ENCODE measurements at regions not wholly inside any gene's neighbourhood (a gene's known extent, or its start where the extent isn't known, plus 50 kb on each side); places are given as distances from the start of the nearest gene placed in this dataset.

- no peak overlapping the region for H3K4me3 ChIP-seq (ENCODE audit: low read length in 2 of 2)
- peaks cover 0 to 2% of the 10 kb centered on the region in 2 donors for H3K9me3 ChIP-seq (ENCODE audit: control insufficient read depth in 2 of 2, low read length in 2 of 2)
- no peaks in the 10 kb centered on the region for H3K4me1 ChIP-seq (ENCODE audit: control insufficient read depth, insufficient read depth, low read length)
- no peaks in the 10 kb centered on the region for H3K27me3 ChIP-seq (ENCODE audit: control insufficient read depth in 1 of 2, insufficient read depth in 2 of 2, low read length in 2 of 2)
- H3K9ac ChIP-seq (ENCODE audit: low read length in 2 of 2): no peak overlapping the region
- H3K27ac ChIP-seq (ENCODE audit: low read length): no peak overlapping the region
- H3K36me3 ChIP-seq (ENCODE audit: control insufficient read depth in 2 of 2, insufficient read depth in 2 of 2, low read length in 2 of 2): no peaks in the 10 kb centered on the region
These were observed 181.3 kb downstream of the CBLN1 start for GRCh38 chr16:49100366-49100765.

- Histone ChIP-seq H3K9me3 (ENCODE audit: control insufficient read depth in 2 of 2, low read length in 2 of 2) (peaks cover 0 to 2% of the 10 kb centered on the region in 2 donors), H3K9ac (ENCODE audit: low read length in 2 of 2) (no peak overlapping the region), H3K4me1 (ENCODE audit: control insufficient read depth, insufficient read depth, low read length) (no peaks in the 10 kb centered on the region), H3K4me3 (ENCODE audit: low read length in 2 of 2) (no peak overlapping the region), H3K36me3 (ENCODE audit: control insufficient read depth in 2 of 2, insufficient read depth in 2 of 2, low read length in 2 of 2) (no peaks in the 10 kb centered on the region), H3K27ac (ENCODE audit: low read length) (no peak overlapping the region), H3K27me3 (ENCODE audit: control insufficient read depth in 1 of 2, insufficient read depth in 2 of 2, low read length in 2 of 2) (peaks cover 0 to 2% of the 10 kb centered on the region in 2 donors)
These were observed 183.7 kb downstream of the CBLN1 start for GRCh38 chr16:49097964-49098363.

GRCh38 chr16:49096176-49096945, 185.3 kb downstream of the CBLN1 start:
- H3K4me3 ChIP-seq (ENCODE audit: low read length in 2 of 2): no peak overlapping the region
- no peaks in the 10 kb centered on the region for H3K9me3 ChIP-seq (ENCODE audit: control insufficient read depth in 2 of 2, low read length in 2 of 2)
- H3K27ac ChIP-seq (ENCODE audit: low read length): no peak overlapping the region
- peaks cover 0 to 4% of the 10 kb centered on the region in 2 donors for H3K27me3 ChIP-seq (ENCODE audit: control insufficient read depth in 1 of 2, insufficient read depth in 2 of 2, low read length in 2 of 2)
- no peaks in the 10 kb centered on the region for H3K4me1 ChIP-seq (ENCODE audit: control insufficient read depth, insufficient read depth, low read length)
- H3K9ac ChIP-seq (ENCODE audit: low read length in 2 of 2): no peak overlapping the region
- no peaks in the 10 kb centered on the region for H3K36me3 ChIP-seq (ENCODE audit: control insufficient read depth in 2 of 2, insufficient read depth in 2 of 2, low read length in 2 of 2)

GRCh38 chr16:49095539-49095938, 186.1 kb downstream of the CBLN1 start:
- no peak overlapping the region for H3K9ac ChIP-seq (ENCODE audit: low read length in 2 of 2)
- H3K4me1 ChIP-seq (ENCODE audit: control insufficient read depth, insufficient read depth, low read length): no peaks in the 10 kb centered on the region
- no peak overlapping the region for H3K4me3 ChIP-seq (ENCODE audit: low read length in 2 of 2)
- no peaks in the 10 kb centered on the region for H3K9me3 ChIP-seq (ENCODE audit: control insufficient read depth in 2 of 2, low read length in 2 of 2)
- no peak overlapping the region for H3K27ac ChIP-seq (ENCODE audit: low read length)
- no peaks in the 10 kb centered on the region for H3K36me3 ChIP-seq (ENCODE audit: control insufficient read depth in 2 of 2, insufficient read depth in 2 of 2, low read length in 2 of 2)
- H3K27me3 ChIP-seq (ENCODE audit: control insufficient read depth in 1 of 2, insufficient read depth in 2 of 2, low read length in 2 of 2): peaks cover 0 to 4% of the 10 kb centered on the region in 2 donors

GRCh38 chr16:49094471-49094870, 187.2 kb downstream of the CBLN1 start:
- H3K27ac ChIP-seq (ENCODE audit: low read length): no peak overlapping the region
- no peak overlapping the region for H3K4me3 ChIP-seq (ENCODE audit: low read length in 2 of 2)
- H3K9me3 ChIP-seq (ENCODE audit: control insufficient read depth in 2 of 2, low read length in 2 of 2): peaks cover 0 to 4% of the 10 kb centered on the region in 2 donors
- H3K4me1 ChIP-seq (ENCODE audit: control insufficient read depth, insufficient read depth, low read length): no peaks in the 10 kb centered on the region
- H3K36me3 ChIP-seq (ENCODE audit: control insufficient read depth in 2 of 2, insufficient read depth in 2 of 2, low read length in 2 of 2): no peaks in the 10 kb centered on the region
- H3K9ac ChIP-seq (ENCODE audit: low read length in 2 of 2): no peak overlapping the region
- peaks cover 0 to 4% of the 10 kb centered on the region in 2 donors for H3K27me3 ChIP-seq (ENCODE audit: control insufficient read depth in 1 of 2, insufficient read depth in 2 of 2, low read length in 2 of 2)

- Histone ChIP-seq H3K9ac (ENCODE audit: low read length in 2 of 2) (no peak overlapping the region), H3K4me1 (ENCODE audit: control insufficient read depth, insufficient read depth, low read length) (no peaks in the 10 kb centered on the region), H3K27ac (ENCODE audit: low read length) (no peak overlapping the region), H3K27me3 (ENCODE audit: control insufficient read depth in 1 of 2, insufficient read depth in 2 of 2, low read length in 2 of 2) (peaks cover 0 to 4% of the 10 kb centered on the region in 2 donors), H3K36me3 (ENCODE audit: control insufficient read depth in 2 of 2, insufficient read depth in 2 of 2, low read length in 2 of 2) (no peaks in the 10 kb centered on the region), H3K4me3 (ENCODE audit: low read length in 2 of 2) (no peak overlapping the region), H3K9me3 (ENCODE audit: control insufficient read depth in 2 of 2, low read length in 2 of 2) (peaks cover 0 to 4% of the 10 kb centered on the region in 2 donors)
These were observed 187.7 kb downstream of the CBLN1 start for GRCh38 chr16:49093939-49094338.

- no peaks in the 10 kb centered on the region for H3K36me3 ChIP-seq (ENCODE audit: control insufficient read depth in 2 of 2, insufficient read depth in 2 of 2, low read length in 2 of 2)
- no peak overlapping the region for H3K27ac ChIP-seq (ENCODE audit: low read length)
- H3K4me3 ChIP-seq (ENCODE audit: low read length in 2 of 2): no peak overlapping the region
- no peaks in the 10 kb centered on the region for H3K4me1 ChIP-seq (ENCODE audit: control insufficient read depth, insufficient read depth, low read length)
- H3K9ac ChIP-seq (ENCODE audit: low read length in 2 of 2): no peak overlapping the region
- peaks cover 0 to 4% of the 10 kb centered on the region in 2 donors for H3K9me3 ChIP-seq (ENCODE audit: control insufficient read depth in 2 of 2, low read length in 2 of 2)
- peaks cover 0 to 4% of the 10 kb centered on the region in 2 donors for H3K27me3 ChIP-seq (ENCODE audit: control insufficient read depth in 1 of 2, insufficient read depth in 2 of 2, low read length in 2 of 2)
These were observed 188.9 kb downstream of the CBLN1 start for GRCh38 chr16:49092704-49093103.

- Histone ChIP-seq H3K9me3 (ENCODE audit: control insufficient read depth in 2 of 2, low read length in 2 of 2) (peaks cover 5 to 9% of the 10 kb centered on the region in 2 donors), H3K27me3 (ENCODE audit: control insufficient read depth in 1 of 2, insufficient read depth in 2 of 2, low read length in 2 of 2) (peaks cover 0 to 2% of the 10 kb centered on the region in 2 donors), H3K36me3 (ENCODE audit: control insufficient read depth in 2 of 2, insufficient read depth in 2 of 2, low read length in 2 of 2) (no peaks in the 10 kb centered on the region), H3K27ac (ENCODE audit: low read length) (no peak overlapping the region), H3K9ac (ENCODE audit: low read length in 2 of 2) (no peak overlapping the region), H3K4me1 (ENCODE audit: control insufficient read depth, insufficient read depth, low read length) (peaks cover 3% of the 10 kb centered on the region), H3K4me3 (ENCODE audit: low read length in 2 of 2) (no peak overlapping the region)
These were observed 192.1 kb downstream of the CBLN1 start for GRCh38 chr16:49089533-49089932.

- no peak overlapping the region for H3K27ac ChIP-seq (ENCODE audit: low read length)
- peaks cover 3% of the 10 kb centered on the region for H3K4me1 ChIP-seq (ENCODE audit: control insufficient read depth, insufficient read depth, low read length)
- H3K9ac ChIP-seq (ENCODE audit: low read length in 2 of 2): no peak overlapping the region
- H3K36me3 ChIP-seq (ENCODE audit: control insufficient read depth in 2 of 2, insufficient read depth in 2 of 2, low read length in 2 of 2): no peaks in the 10 kb centered on the region
- H3K9me3 ChIP-seq (ENCODE audit: control insufficient read depth in 2 of 2, low read length in 2 of 2): peaks cover 5 to 12% of the 10 kb centered on the region in 2 donors
- no peak overlapping the region for H3K4me3 ChIP-seq (ENCODE audit: low read length in 2 of 2)
- peaks cover 0 to 2% of the 10 kb centered on the region in 2 donors for H3K27me3 ChIP-seq (ENCODE audit: control insufficient read depth in 1 of 2, insufficient read depth in 2 of 2, low read length in 2 of 2)
These were observed 192.6 kb downstream of the CBLN1 start for GRCh38 chr16:49089039-49089438.

- peaks cover 3% of the 10 kb centered on the region for H3K4me1 ChIP-seq (ENCODE audit: control insufficient read depth, insufficient read depth, low read length)
- no peak overlapping the region for H3K4me3 ChIP-seq (ENCODE audit: low read length in 2 of 2)
- H3K27me3 ChIP-seq (ENCODE audit: control insufficient read depth in 1 of 2, insufficient read depth in 2 of 2, low read length in 2 of 2): no peaks in the 10 kb centered on the region
- H3K36me3 ChIP-seq (ENCODE audit: control insufficient read depth in 2 of 2, insufficient read depth in 2 of 2, low read length in 2 of 2): no peaks in the 10 kb centered on the region
- H3K27ac ChIP-seq (ENCODE audit: low read length): no peak overlapping the region
- H3K9me3 ChIP-seq (ENCODE audit: control insufficient read depth in 2 of 2, low read length in 2 of 2): peaks cover 8 to 13% of the 10 kb centered on the region in 2 donors
- H3K9ac ChIP-seq (ENCODE audit: low read length in 2 of 2): no peak overlapping the region
These were observed 196.0 kb downstream of the CBLN1 start for GRCh38 chr16:49085686-49086085.

All from stomach smooth muscle (tissue), 2 donors.